Astrocyte (in vitro differentiated cells and primary cell): ENCODE measurements at regions not wholly inside any gene's neighbourhood (a gene's known extent, or its start where the extent isn't known, plus 50 kb on each side); places are given as distances from the start of the nearest gene placed in this dataset.

ENCODE experiments used
- DNase-seq: peaks from one replicate; pipeline ENCODE4 v3.0.0-alpha.2; 2010; ENCODE audit warnings: low read depth
- FAIRE-seq: peaks from 2 replicates; lab custom pipeline; 2011; peaks lifted over from hg19 to GRCh38; lab: Jason Lieb, UNC
- H2AFZ ChIP-seq: 2 replicates; pipeline ENCODE4 v1.6.0; 2012; ENCODE audit warnings: low read depth, low read length, inconsistent platforms
- H3K27ac ChIP-seq: 2 replicates; pipeline ENCODE4 v1.5.1; 2011; ENCODE audit warnings: low read depth, low read length, inconsistent platforms
- H3K27me3 ChIP-seq: 2 replicates; pipeline ENCODE4 v1.6.0; 2011; ENCODE audit warnings: low read length, inconsistent platforms; ENCODE audit not compliant: insufficient read depth
- H3K36me3 ChIP-seq: 2 replicates; pipeline ENCODE4 v1.5.1; 2011; ENCODE audit warnings: low read length, inconsistent platforms; ENCODE audit not compliant: insufficient read depth
- H3K4me1 ChIP-seq: 2 replicates; pipeline ENCODE4 v1.5.1; 2011; ENCODE audit warnings: low read length, inconsistent platforms; ENCODE audit not compliant: insufficient read depth
- H3K4me2 ChIP-seq: 2 replicates; pipeline ENCODE4 v1.6.0; 2012; ENCODE audit warnings: low read length, inconsistent platforms
- H3K4me3 ChIP-seq: 2 replicates; pipeline ENCODE4 v1.5.1; 2011; ENCODE audit warnings: low read depth, mild to moderate bottlenecking, low read length, inconsistent platforms; ENCODE audit not compliant: insufficient read depth
- H3K79me2 ChIP-seq: 2 replicates; pipeline ENCODE4 v1.6.0; 2012; ENCODE audit warnings: mild to moderate bottlenecking, low read length, inconsistent platforms; ENCODE audit not compliant: insufficient read depth
- H3K9ac ChIP-seq: 2 replicates; pipeline ENCODE4 v1.6.0; 2012; ENCODE audit warnings: mild to moderate bottlenecking, low read length, inconsistent platforms
- H3K9me3 ChIP-seq: 2 replicates; pipeline ENCODE4 v1.5.1; 2012; ENCODE audit warnings: low read depth, mild to moderate bottlenecking, low read length, inconsistent platforms; ENCODE audit not compliant: insufficient read depth
- H4K20me1 ChIP-seq: 2 replicates; pipeline ENCODE4 v1.6.0; 2012; ENCODE audit warnings: low read length, inconsistent platforms; ENCODE audit not compliant: insufficient read depth
- H3K27ac Mint-ChIP-seq: one replicate; pipeline ENCODE4 v1.8.0; 2021; ENCODE audit warnings: mild to moderate bottlenecking, mixed read lengths; ENCODE audit not compliant: unreplicated experiment
- H3K27me3 Mint-ChIP-seq: one replicate; pipeline ENCODE4 v1.8.0; 2021; ENCODE audit warnings: low read depth, mixed read lengths; ENCODE audit not compliant: unreplicated experiment
- H3K36me3 Mint-ChIP-seq: one replicate; pipeline ENCODE4 v1.8.0; 2021; ENCODE audit warnings: low read depth, mixed read lengths; ENCODE audit not compliant: unreplicated experiment
- H3K4me1 Mint-ChIP-seq: one replicate; pipeline ENCODE4 v1.8.0; 2021; ENCODE audit warnings: low read depth, mixed read lengths; ENCODE audit not compliant: unreplicated experiment
- H3K4me3 Mint-ChIP-seq: one replicate; pipeline ENCODE4 v1.8.0; 2021; ENCODE audit warnings: mild to moderate bottlenecking, moderate library complexity, mixed read lengths; ENCODE audit not compliant: unreplicated experiment
- H3K9me3 Mint-ChIP-seq: one replicate; pipeline ENCODE4 v1.8.0; 2021; ENCODE audit warnings: mild to moderate bottlenecking, mixed read lengths; ENCODE audit not compliant: unreplicated experiment
- CTCF ChIP-seq: IDR thresholded peaks from 2 replicates; pipeline ENCODE4 v1.5.1; 2011; ENCODE audit warnings: low read depth, mild to moderate bottlenecking, inconsistent platforms, low read length, moderate library complexity; ENCODE audit not compliant: insufficient read depth
- EZH2 ChIP-seq: IDR thresholded peaks from 2 replicates; pipeline ENCODE4 v1.6.1; 2012; ENCODE audit warnings: mild to moderate bottlenecking, low read length, inconsistent platforms; ENCODE audit not compliant: insufficient read depth

GRCh38 chr4:128347175-128347868 is 59.7 kb upstream of the PGRMC2 start:
- H3K4me3 ChIP-seq: no peak overlapping the region
- H3K79me2 ChIP-seq: no peaks in the 10 kb centered on the region
- H2AFZ ChIP-seq: no peak overlapping the region
- Mint-ChIP-seq H3K4me3 (no peak overlapping the region), H3K9me3 (peaks cover 3% of the 10 kb centered on the region), H3K27me3 (no peaks in the 10 kb centered on the region), H3K36me3 (peaks cover 10% of the 10 kb centered on the region), H3K27ac (peak overlapping the region; percentile 92), H3K4me1 (peaks cover 33% of the 10 kb centered on the region)
- DNase-seq: no peak
- peak overlapping the region; percentile 53 for H3K4me2 ChIP-seq
- H3K9ac ChIP-seq: no peak overlapping the region
- no peak for FAIRE-seq
- peaks cover 12% of the 10 kb centered on the region for H3K4me1 ChIP-seq
- TF ChIP-seq EZH2 (no peak), CTCF (no peak)
- H3K36me3 ChIP-seq: no peaks in the 10 kb centered on the region
- H3K27me3 ChIP-seq: no peaks in the 10 kb centered on the region
- H3K9me3 ChIP-seq: no peaks in the 10 kb centered on the region
- no peak overlapping the region for H3K27ac ChIP-seq
- H4K20me1 ChIP-seq: no peaks in the 10 kb centered on the region

DNA sequence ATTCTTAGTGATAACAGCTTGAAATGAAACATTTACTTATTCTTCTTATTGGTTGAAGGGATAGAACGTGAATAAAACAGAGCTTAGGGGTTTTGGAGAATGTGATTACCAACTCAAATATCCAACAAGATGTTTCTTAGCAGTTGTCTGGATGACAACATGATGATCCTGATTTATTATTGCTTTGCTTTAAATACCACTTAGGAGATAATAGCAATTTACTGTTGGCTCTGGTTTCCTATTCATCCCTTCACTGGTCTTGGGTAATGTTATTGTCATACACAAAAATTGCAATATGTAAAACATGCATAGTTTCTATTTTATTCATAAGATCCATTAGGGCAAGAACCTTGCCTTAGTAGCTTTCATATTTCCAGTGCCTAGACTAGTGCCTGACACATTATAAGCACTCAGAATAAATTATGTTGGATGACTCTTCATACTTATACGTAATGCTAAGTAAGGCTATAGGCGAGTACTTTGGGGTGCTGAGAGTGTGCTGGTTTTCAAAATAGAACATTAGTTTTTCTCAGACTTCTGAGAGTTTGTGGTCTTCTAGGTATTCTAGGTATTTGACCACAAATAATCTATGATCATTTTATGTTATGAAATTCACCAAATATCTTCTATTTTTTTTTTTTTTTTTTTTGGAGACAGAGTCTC is 58.6 kb upstream of the PGRMC2 start:
- TF ChIP-seq EZH2 (no peak), CTCF (no peak)
- H3K79me2 ChIP-seq: no peaks in the 10 kb centered on the region
- no peaks in the 10 kb centered on the region for H3K27me3 ChIP-seq
- Mint-ChIP-seq H3K4me3 (no peak overlapping the region), H3K4me1 (peaks cover 33% of the 10 kb centered on the region), H3K27ac (no peak overlapping the region), H3K27me3 (no peaks in the 10 kb centered on the region), H3K9me3 (peaks cover 3% of the 10 kb centered on the region), H3K36me3 (peaks cover 10% of the 10 kb centered on the region)
- no peak overlapping the region for H3K4me2 ChIP-seq
- H3K9ac ChIP-seq: no peak overlapping the region
- no peaks in the 10 kb centered on the region for H3K36me3 ChIP-seq
- DNase-seq (peak; percentile 65), FAIRE-seq (no peak)
- no peak overlapping the region for H3K27ac ChIP-seq
- no peaks in the 10 kb centered on the region for H3K9me3 ChIP-seq
- peaks cover 12% of the 10 kb centered on the region for H3K4me1 ChIP-seq
- no peak overlapping the region for H2AFZ ChIP-seq
- H3K4me3 ChIP-seq: no peak overlapping the region
- no peaks in the 10 kb centered on the region for H4K20me1 ChIP-seq

GRCh38 chr4:128345650-128346049 is 58.0 kb upstream of the PGRMC2 start:
- no peak overlapping the region for H3K27ac Mint-ChIP-seq
- no peak for DNase-seq
- Histone ChIP-seq H4K20me1 (no peaks in the 10 kb centered on the region), H3K36me3 (no peaks in the 10 kb centered on the region), H3K9me3 (no peaks in the 10 kb centered on the region), H3K27ac (no peak overlapping the region), H3K27me3 (no peaks in the 10 kb centered on the region), H3K79me2 (no peaks in the 10 kb centered on the region), H3K4me3 (no peak overlapping the region), H3K4me1 (peaks cover 12% of the 10 kb centered on the region), H2AFZ (no peak overlapping the region), H3K9ac (no peak overlapping the region), H3K4me2 (no peak overlapping the region)
- H3K4me3 Mint-ChIP-seq: no peak overlapping the region
- peaks cover 35% of the 10 kb centered on the region for H3K4me1 Mint-ChIP-seq
- no peak for FAIRE-seq
- no peak for TF ChIP-seq CTCF
- no peak for TF ChIP-seq EZH2
- H3K27me3 Mint-ChIP-seq: no peaks in the 10 kb centered on the region
- peaks cover 3% of the 10 kb centered on the region for H3K9me3 Mint-ChIP-seq
- H3K36me3 Mint-ChIP-seq: peaks cover 13% of the 10 kb centered on the region
